Breast epithelium (tissue), 3 donors: ENCODE measurements at regions not wholly inside any gene's neighbourhood (a gene's known extent, or its start where the extent isn't known, plus 50 kb on each side); places are given as distances from the start of the nearest gene placed in this dataset.

Experiments used
- CTCF ChIP-seq, 3 donors: fragments of 450-650 bp; IDR thresholded peaks; one replicate each; pipeline ENCODE4 v1.5.1; 2016 to 2017; ENCODE audit warnings: antibody characterized with exemption in 3 of 3, mild to moderate bottlenecking in 3 of 3, moderate library complexity in 3 of 3
- POLR2A ChIP-seq: fragments of 450-650 bp; IDR thresholded peaks from one replicate; pipeline ENCODE4 v1.6.1; 2016; ENCODE audit warnings: antibody characterized with exemption, mild to moderate bottlenecking, moderate library complexity
- POLR2AphosphoS5 ChIP-seq, 3 donors: sonication (generic); formaldehyde crosslinking; IDR thresholded peaks; one replicate each; pipeline ENCODE4 v1.6.1; 2017; ENCODE audit warnings: antibody characterized with exemption in 3 of 3

- TF ChIP-seq POLR2A = no peak
- no peak for TF ChIP-seq CTCF (IDR thresholded peaks at IDR 0.05)
- TF ChIP-seq POLR2AphosphoS5 (IDR thresholded peaks at IDR 0.05) = no peak
Observed at GRCh38 chr13:74006666-74007065, 127.5 kb downstream of the KLF12 start.
